HCT116 (cell line): ENCODE measurements at regions not wholly inside any gene's neighbourhood (a gene's known extent, or its start where the extent isn't known, plus 50 kb on each side); places are given as distances from the start of the nearest gene placed in this dataset.

Experiments
- CBX3 ChIP-seq: IDR thresholded peaks from 2 replicates; pipeline ENCODE4 v1.6.1; 2012; ENCODE audit warnings: low read depth
- CTCF ChIP-seq, 3 experiments: fragments of 200-600 bp in 1 of 3; sonication (generic) in 1 of 3; IDR thresholded peaks in 2 of 3; conservative IDR thresholded peaks in 1 of 3; 2 replicates each; pipeline ENCODE4 v1.5.1; 2012 to 2017; ENCODE audit warnings: low read depth in 2 of 3, low read length in 2 of 3, antibody characterized with exemption in 1 of 3, borderline replicate concordance in 1 of 3, control low read depth in 1 of 3, mild to moderate bottlenecking in 1 of 3, mixed read lengths in 1 of 3, mixed run types in 1 of 3, moderate library complexity in 1 of 3; ENCODE audit not compliant: insufficient read depth in 1 of 3
- EZH2 ChIP-seq: fragments of 200-600 bp; sonication (generic); IDR thresholded peaks from 2 replicates; pipeline ENCODE4 v1.6.1; 2017; ENCODE audit warnings: antibody characterized with exemption, mixed run types
- POLR2A ChIP-seq: IDR thresholded peaks from 2 replicates; pipeline ENCODE4 v1.7.0; 2011; ENCODE audit warnings: borderline replicate concordance; ENCODE audit not compliant: insufficient read depth, insufficient read length; ENCODE audit errors: extremely low read depth
- POLR2AphosphoS5 ChIP-seq: IDR thresholded peaks from 2 replicates; pipeline ENCODE4 v1.6.1; 2011; ENCODE audit warnings: mild to moderate bottlenecking, low read depth, low read length, moderate library complexity
- SRF ChIP-seq: IDR thresholded peaks from 2 replicates; pipeline ENCODE4 v1.6.1; 2012; ENCODE audit warnings: low read depth
- YY1 ChIP-seq: IDR thresholded peaks from 2 replicates; pipeline ENCODE4 v1.6.1; 2011; ENCODE audit warnings: low read length, low read depth, moderate library complexity, mild to moderate bottlenecking; ENCODE audit not compliant: insufficient replicate concordance; ENCODE audit errors: extremely low read depth

- no peak for TF ChIP-seq SRF
- no peak for TF ChIP-seq POLR2AphosphoS5
- no peak for TF ChIP-seq EZH2
- no peak for TF ChIP-seq CTCF (IDR thresholded peaks at IDR 0.05 in 2 of 3, conservative IDR thresholded peaks at IDR 0.05 in 1 of 3; ENCODE audit: borderline replicate concordance in 1 of 3, insufficient read depth in 1 of 3, low read depth in 2 of 3, low read length in 2 of 3)
- TF ChIP-seq YY1 = no peak
- TF ChIP-seq POLR2A = no peak
- no peak for TF ChIP-seq CBX3
These were observed 610.4 kb downstream of the ELAVL2 start for GRCh38 chr9:23215688-23216087.
